AG20443 (cell line): ENCODE measurements at regions not wholly inside any gene's neighbourhood (a gene's known extent, or its start where the extent isn't known, plus 50 kb on each side); places are given as distances from the start of the nearest gene placed in this dataset.

Experiments used
- DNase-seq: peaks from one replicate; pipeline ENCODE4 v3.0.0; 2012; ENCODE audit warnings: low spot score, mixed read lengths

- no peak for DNase-seq
Measured at GRCh38 chr6:23357185-23357766, 768.7 kb upstream of the NRSN1 start.

GRCh38 chr6:23365732-23366131 is 760.3 kb upstream of the NRSN1 start:
- no peak for DNase-seq

- DNase-seq, result no peak
Measured at GRCh38 chr6:23367311-23367710, 758.7 kb upstream of the NRSN1 start.

- DNase-seq, result no peak
Measured at GRCh38 chr6:23368557-23368956, 757.5 kb upstream of the NRSN1 start.

GRCh38 chr6:23370051-23370450 is 756.0 kb upstream of the NRSN1 start:
- no peak for DNase-seq

- DNase-seq, result no peak
Measured at GRCh38 chr6:23371132-23371915, 754.7 kb upstream of the NRSN1 start.

- DNase-seq, result no peak
Measured at GRCh38 chr6:23377830-23378229, 748.2 kb upstream of the NRSN1 start.

- no peak for DNase-seq
Measured at GRCh38 chr6:23380465-23380864, 745.5 kb upstream of the NRSN1 start.

- no peak for DNase-seq
Measured at GRCh38 chr6:23388086-23388783, 737.8 kb upstream of the NRSN1 start.

- no peak for DNase-seq
Measured at GRCh38 chr6:23389386-23389785, 736.6 kb upstream of the NRSN1 start.

- no peak for DNase-seq
Measured at GRCh38 chr6:23390221-23390620, 735.8 kb upstream of the NRSN1 start.

- no peak for DNase-seq
Measured at GRCh38 chr6:23394681-23395080, 731.3 kb upstream of the NRSN1 start.

- DNase-seq, result no peak
Measured at GRCh38 chr6:23395381-23395780, 730.6 kb upstream of the NRSN1 start.

GRCh38 chr6:23396949-23397348 is 729.1 kb upstream of the NRSN1 start:
- no peak for DNase-seq

- no peak for DNase-seq
Measured at GRCh38 chr6:23403460-23403859, 722.6 kb upstream of the NRSN1 start.

GRCh38 chr6:23409531-23409930 is 716.5 kb upstream of the NRSN1 start:
- no peak for DNase-seq

GRCh38 chr6:23410439-23410838 is 715.6 kb upstream of the NRSN1 start:
- no peak for DNase-seq

GRCh38 chr6:23412770-23413169 is 713.2 kb upstream of the NRSN1 start:
- DNase-seq, result no peak

- DNase-seq, result no peak
Measured at GRCh38 chr6:23413327-23414050, 712.5 kb upstream of the NRSN1 start.

GRCh38 chr6:23414051-23414445 is 712.0 kb upstream of the NRSN1 start:
- DNase-seq, result peak; percentile 34

- no peak for DNase-seq
Measured at GRCh38 chr6:23414922-23415321, 711.1 kb upstream of the NRSN1 start.

GRCh38 chr6:23415819-23416427 is 710.1 kb upstream of the NRSN1 start:
- no peak for DNase-seq
